Neural crest cell (in vitro differentiated cells): ENCODE measurements at regions not wholly inside any gene's neighbourhood (a gene's known extent, or its start where the extent isn't known, plus 50 kb on each side); places are given as distances from the start of the nearest gene placed in this dataset.

Experiments
- DNase-seq: peaks from one replicate; pipeline ENCODE4 v3.0.0; 2021; ENCODE audit warnings: low read depth, mixed read lengths, low spot score
- H3K27ac Mint-ChIP-seq: one replicate; pipeline ENCODE4 v1.8.0; 2021; ENCODE audit warnings: mild to moderate bottlenecking, mixed read lengths; ENCODE audit not compliant: unreplicated experiment
- H3K27me3 Mint-ChIP-seq: 2 replicates; pipeline ENCODE4 v1.8.0; 2021; ENCODE audit warnings: low read depth, mild to moderate bottlenecking, mixed read lengths
- H3K36me3 Mint-ChIP-seq: 2 replicates; pipeline ENCODE4 v1.8.0; 2021; ENCODE audit warnings: low read depth, mild to moderate bottlenecking, mixed read lengths
- H3K4me1 Mint-ChIP-seq: 2 replicates; pipeline ENCODE4 v1.8.0; 2021; ENCODE audit warnings: mixed read lengths
- H3K4me3 Mint-ChIP-seq: one replicate; pipeline ENCODE4 v1.8.0; 2021; ENCODE audit warnings: mild to moderate bottlenecking, mixed read lengths
- H3K9me3 Mint-ChIP-seq: 2 replicates; pipeline ENCODE4 v1.8.0; 2021; ENCODE audit warnings: mixed read lengths
- CTCF ChIP-seq: fragments of 200-600 bp; sonication (generic); conservative IDR thresholded peaks from 2 replicates; pipeline ENCODE4 v1.5.0; 2021; ENCODE audit warnings: antibody characterized with exemption, mild to moderate bottlenecking

- DNase-seq = no peak
- H3K4me3 Mint-ChIP-seq = no peak overlapping the region
- H3K27me3 Mint-ChIP-seq = no peaks in the 10 kb centered on the region
- H3K36me3 Mint-ChIP-seq = no peaks in the 10 kb centered on the region
- H3K27ac Mint-ChIP-seq = no peak overlapping the region
- TF ChIP-seq CTCF = no peak
- H3K9me3 Mint-ChIP-seq = no peaks in the 10 kb centered on the region
- no peaks in the 10 kb centered on the region for H3K4me1 Mint-ChIP-seq
Observed at GRCh38 chr9:102124465-102124864, 386.0 kb upstream of the GRIN3A start.

- H3K27ac Mint-ChIP-seq = no peak overlapping the region
- no peak overlapping the region for H3K4me3 Mint-ChIP-seq
Observed at GRCh38 chr9:102114557-102114956, 376.1 kb upstream of the GRIN3A start.

GRCh38 chr9:102113191-102113590 is 374.7 kb upstream of the GRIN3A start:
- H3K27ac Mint-ChIP-seq = no peak overlapping the region
- TF ChIP-seq CTCF = no peak
- peaks cover 3% of the 10 kb centered on the region for H3K27me3 Mint-ChIP-seq
- H3K36me3 Mint-ChIP-seq = no peaks in the 10 kb centered on the region
- DNase-seq = no peak
- H3K4me3 Mint-ChIP-seq = no peak overlapping the region
- H3K9me3 Mint-ChIP-seq = peaks cover 6% of the 10 kb centered on the region
- H3K4me1 Mint-ChIP-seq = no peaks in the 10 kb centered on the region

More at GRCh38 chr9:102114557-102114956, 376.1 kb upstream of the GRIN3A start:
- H3K4me1 Mint-ChIP-seq = no peaks in the 10 kb centered on the region
- peaks cover 6% of the 10 kb centered on the region for H3K9me3 Mint-ChIP-seq
- no peaks in the 10 kb centered on the region for H3K36me3 Mint-ChIP-seq
- TF ChIP-seq CTCF = no peak
- no peak for DNase-seq
- H3K27me3 Mint-ChIP-seq = peaks cover 3% of the 10 kb centered on the region

- DNase-seq = no peak
- Mint-ChIP-seq H3K4me3 (no peak overlapping the region), H3K27ac (no peak overlapping the region), H3K27me3 (peaks cover 3% of the 10 kb centered on the region), H3K9me3 (peaks cover 6% of the 10 kb centered on the region), H3K4me1 (no peaks in the 10 kb centered on the region), H3K36me3 (no peaks in the 10 kb centered on the region)
- TF ChIP-seq CTCF = no peak
Observed at GRCh38 chr9:102106439-102106838, 368.0 kb upstream of the GRIN3A start.

GRCh38 chr9:102101723-102102122 is 363.3 kb upstream of the GRIN3A start:
- Mint-ChIP-seq H3K4me1 (no peaks in the 10 kb centered on the region), H3K9me3 (no peaks in the 10 kb centered on the region), H3K27ac (no peak overlapping the region), H3K27me3 (no peaks in the 10 kb centered on the region), H3K4me3 (no peak overlapping the region), H3K36me3 (no peaks in the 10 kb centered on the region)
- no peak for TF ChIP-seq CTCF
- DNase-seq = no peak

GRCh38 chr9:102087141-102087540 is 348.7 kb upstream of the GRIN3A start:
- Mint-ChIP-seq H3K27ac (no peak overlapping the region), H3K4me1 (no peaks in the 10 kb centered on the region), H3K36me3 (no peaks in the 10 kb centered on the region), H3K4me3 (no peak overlapping the region), H3K9me3 (peaks cover 3% of the 10 kb centered on the region), H3K27me3 (peaks cover 9% of the 10 kb centered on the region)
- no peak for DNase-seq
- TF ChIP-seq CTCF = no peak
